ENCODE measurements at regions not wholly inside any gene's neighbourhood (a gene's known extent, or its start where the extent isn't known, plus 50 kb on each side); places are given as distances from the start of the nearest gene placed in this dataset.
"Not testable (repeated sequence)": the region's sequence is repeated elsewhere in the genome, so short reads cannot be mapped to it uniquely, and the experiment has no call there.

DNA sequence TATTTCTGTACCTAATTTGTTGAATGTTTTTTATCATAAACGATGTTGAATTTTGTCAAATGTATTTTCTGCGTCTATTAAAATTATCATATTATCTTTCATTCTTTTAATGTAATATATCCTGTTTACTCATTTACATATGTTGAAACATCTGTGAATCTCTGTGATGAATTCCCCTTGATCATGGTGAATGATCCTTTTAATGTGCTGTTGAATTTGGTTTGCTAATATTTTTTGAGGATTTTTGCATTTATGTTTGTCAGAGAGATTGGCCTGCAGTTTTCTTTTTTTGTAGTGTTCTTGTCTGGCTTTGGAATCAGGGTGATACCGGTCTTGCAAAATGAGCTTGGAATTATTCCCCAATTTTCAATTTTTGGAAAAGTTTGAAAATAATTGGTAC lies 569.3 kb upstream of the CCDC179 start:
- DNase-seq (ENCODE audit: low read depth in 4 of 4, low spot score in 3 of 4), result no peak

GRCh38 chr11:23453522-23453921 lies 593.2 kb upstream of the CCDC179 start:
- DNase-seq (ENCODE audit: low read depth in 4 of 4, low spot score in 3 of 4), result no peak

GRCh38 chr11:23455321-23455891 lies 595.1 kb upstream of the CCDC179 start:
- DNase-seq (ENCODE audit: low read depth in 4 of 4, low spot score in 3 of 4), result no peak

GRCh38 chr11:23457641-23458040 lies 597.4 kb upstream of the CCDC179 start:
- DNase-seq (ENCODE audit: low read depth in 4 of 4, low spot score in 3 of 4), result no peak

- DNase-seq (ENCODE audit: low read depth in 4 of 4, low spot score in 3 of 4), result no peak
Observed at GRCh38 chr11:23471878-23472277, 611.6 kb upstream of the CCDC179 start.

- no peak for DNase-seq (ENCODE audit: low read depth in 4 of 4, low spot score in 3 of 4)
Observed at GRCh38 chr11:23473782-23474181, 613.5 kb upstream of the CCDC179 start.

DNA sequence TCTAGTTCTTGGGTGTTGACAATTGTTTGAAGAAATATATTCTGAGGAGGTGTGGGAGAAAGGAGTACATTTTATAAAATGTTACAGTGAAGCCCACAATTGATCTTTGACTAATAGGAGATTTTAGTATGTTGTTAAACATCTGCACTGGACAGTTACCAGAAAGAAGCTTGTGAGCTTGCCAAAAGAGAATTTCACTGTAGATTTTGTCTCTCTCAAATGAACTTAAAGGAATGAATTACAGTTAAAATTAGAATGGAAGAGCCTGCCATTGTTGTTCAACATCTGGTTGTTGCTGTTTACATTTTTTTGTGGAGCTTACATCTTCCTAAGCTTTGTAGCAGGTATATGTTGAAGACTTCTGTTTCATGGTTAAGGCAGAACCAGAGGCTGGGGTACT lies 620.5 kb upstream of the CCDC179 start:
- DNase-seq (ENCODE audit: low read depth in 4 of 4, low spot score in 3 of 4), result no peak

- DNase-seq (ENCODE audit: low read depth in 4 of 4, low spot score in 3 of 4), result not testable (repeated sequence)
Observed at GRCh38 chr11:23484146-23484545, 623.9 kb upstream of the CCDC179 start.

DNA sequence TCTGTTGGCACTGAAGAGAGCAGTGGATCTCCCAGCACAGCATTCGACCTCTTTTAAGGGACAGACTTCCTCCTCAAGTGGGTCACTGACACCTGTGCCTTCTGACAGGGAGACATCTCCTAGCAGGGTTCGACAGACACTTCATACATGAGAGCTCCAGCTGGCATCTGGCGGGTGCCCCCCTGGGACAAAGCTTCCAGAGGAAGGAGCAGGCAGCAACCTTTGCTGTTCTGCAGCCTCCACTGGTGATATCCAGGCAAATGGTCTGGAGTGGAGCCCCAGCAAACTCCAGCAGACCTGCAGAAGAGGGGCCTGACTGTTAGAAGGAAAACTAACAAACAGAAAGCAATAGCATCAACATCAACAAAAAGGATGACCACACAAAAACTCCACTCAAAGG lies 624.3 kb upstream of the CCDC179 start:
- not testable (repeated sequence) for DNase-seq (ENCODE audit: low read depth in 4 of 4, low spot score in 3 of 4)

DNA sequence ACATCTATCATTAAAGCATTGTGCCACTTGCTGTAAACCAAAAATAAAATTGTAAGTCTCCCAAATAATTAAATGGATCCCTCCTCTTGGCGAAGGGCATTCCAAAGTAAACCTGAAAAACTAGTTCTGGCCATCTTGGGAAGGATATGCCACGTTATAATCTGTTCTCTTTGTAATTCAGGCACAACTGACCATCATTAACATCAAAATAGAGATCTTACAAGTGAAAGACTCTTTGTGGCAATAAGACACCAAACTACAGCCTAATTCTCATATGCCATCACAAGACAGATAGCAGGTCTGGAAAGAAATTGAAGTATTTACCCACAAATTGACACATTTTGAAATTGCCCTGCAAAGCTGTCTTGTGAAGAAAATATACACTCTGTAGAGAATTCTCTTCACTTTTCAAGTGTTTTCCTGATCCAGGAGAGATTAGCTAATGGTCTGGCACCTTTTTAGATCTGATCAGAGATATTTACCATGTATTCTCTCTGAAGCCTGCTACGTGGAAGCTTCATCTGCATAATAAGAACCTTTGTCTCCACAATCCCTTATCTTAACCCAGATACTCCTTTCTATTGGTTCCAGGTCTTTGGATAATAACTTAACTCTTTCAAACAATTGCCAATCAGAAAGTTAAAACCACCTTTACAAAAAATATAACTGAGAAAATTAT lies 630.4 kb upstream of the CCDC179 start:
- DNase-seq (ENCODE audit: low read depth in 4 of 4, low spot score in 3 of 4), result no peak

GRCh38 chr11:23494981-23495380 lies 634.7 kb upstream of the CCDC179 start:
- DNase-seq (ENCODE audit: low read depth in 4 of 4, low spot score in 3 of 4), result no peak

- DNase-seq (ENCODE audit: low read depth in 4 of 4, low spot score in 3 of 4), result no peak
Observed at GRCh38 chr11:23496340-23496739, 636.1 kb upstream of the CCDC179 start.

- no peak for DNase-seq (ENCODE audit: low read depth in 4 of 4, low spot score in 3 of 4)
Observed at GRCh38 chr11:23497040-23497439, 636.8 kb upstream of the CCDC179 start.

DNA sequence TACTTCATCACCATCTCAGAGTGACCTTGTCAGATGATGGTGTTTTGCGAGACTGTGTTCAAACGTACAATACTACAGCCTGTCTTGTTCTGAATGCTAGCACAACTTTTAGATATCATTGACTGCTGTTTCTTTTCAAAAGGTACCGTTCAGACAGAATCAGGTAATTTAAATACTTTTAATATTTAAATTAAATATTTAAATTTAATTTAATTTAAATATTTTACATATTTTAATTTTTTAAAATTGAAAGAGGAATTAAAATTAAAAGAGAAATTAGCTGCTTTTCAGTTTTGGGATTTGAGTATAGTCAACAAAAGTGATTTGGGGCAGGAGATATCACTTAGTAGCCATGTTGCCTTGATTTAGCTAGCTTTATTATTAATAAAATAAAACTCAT lies 642.1 kb upstream of the CCDC179 start:
- DNase-seq (ENCODE audit: low read depth in 4 of 4, low spot score in 3 of 4), result no peak

- no peak for DNase-seq (ENCODE audit: low read depth in 4 of 4, low spot score in 3 of 4)
Observed at GRCh38 chr11:23502826-23503225, 642.6 kb upstream of the CCDC179 start.

DNA sequence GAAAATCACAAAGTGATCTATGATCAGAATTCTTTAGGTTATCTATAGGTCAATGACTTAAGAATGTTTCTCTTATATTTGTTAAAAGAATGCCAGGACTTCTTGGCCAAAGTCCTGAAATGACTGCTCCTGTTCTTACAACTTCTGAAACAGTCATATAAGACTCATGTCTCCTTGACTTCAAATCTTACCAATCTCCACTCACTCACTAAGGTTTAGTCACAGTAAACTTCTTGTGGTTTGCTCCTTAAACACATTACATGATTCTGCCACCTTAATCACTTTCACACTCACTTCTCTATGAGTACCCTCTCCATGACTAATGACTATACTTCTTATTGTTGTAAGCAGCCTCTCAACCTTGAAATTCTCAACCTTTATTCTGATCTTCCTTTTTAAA lies 648.7 kb upstream of the CCDC179 start:
- no peak for DNase-seq (ENCODE audit: low read depth in 4 of 4, low spot score in 3 of 4)

- no peak for DNase-seq (ENCODE audit: low read depth in 4 of 4, low spot score in 3 of 4)
Observed at GRCh38 chr11:23509821-23510220, 649.5 kb upstream of the CCDC179 start.

- DNase-seq (ENCODE audit: low read depth in 4 of 4, low spot score in 3 of 4), result no peak
Observed at GRCh38 chr11:23519194-23519593, 658.9 kb upstream of the CCDC179 start.

GRCh38 chr11:23520226-23520960 lies 660.1 kb upstream of the CCDC179 start:
- DNase-seq (ENCODE audit: low read depth in 4 of 4, low spot score in 3 of 4), result no peak

- DNase-seq (ENCODE audit: low read depth in 4 of 4, low spot score in 3 of 4), result no peak
Observed at GRCh38 chr11:23536907-23537306, 676.6 kb upstream of the CCDC179 start.

DNA sequence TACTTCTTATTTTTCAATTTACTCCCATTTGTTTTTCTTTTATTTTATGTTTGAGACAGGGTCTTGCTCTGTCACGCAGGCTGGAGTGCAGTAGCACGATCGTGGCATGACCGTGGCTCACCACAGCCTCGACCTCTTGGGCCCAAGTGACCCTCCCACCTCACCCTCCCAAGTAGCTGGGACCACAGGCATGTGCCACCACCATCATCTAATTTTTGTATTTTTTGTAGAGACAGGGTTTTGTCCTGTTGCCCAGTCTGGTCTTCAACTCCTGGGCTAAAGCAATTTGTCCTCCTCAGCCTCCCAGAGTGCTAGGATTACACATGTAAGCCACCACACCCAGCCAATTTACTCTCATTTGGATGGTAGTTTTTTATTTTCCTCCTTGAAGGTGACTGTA lies 679.3 kb upstream of the CCDC179 start:
- DNase-seq (ENCODE audit: low read depth in 4 of 4, low spot score in 3 of 4), result no peak

- peak; percentile 7 to 40 (median 21) for DNase-seq (ENCODE audit: low read depth in 4 of 4, low spot score in 3 of 4)
Observed at GRCh38 chr11:23540101-23540561, 679.9 kb upstream of the CCDC179 start.
